Keratinocyte (primary cell): ENCODE measurements at regions not wholly inside any gene's neighbourhood (a gene's known extent, or its start where the extent isn't known, plus 50 kb on each side); places are given as distances from the start of the nearest gene placed in this dataset.
A peak's percentile ranks its signal among the peaks of the same experiment; 100 is the strongest.

Source experiments
- DNase-seq: peaks from one replicate; pipeline ENCODE4 v3.0.0-alpha.2; 2011; ENCODE audit warnings: low read depth, missing footprints, low spot score
- FAIRE-seq: peaks from 2 replicates; lab custom pipeline; 2011; peaks lifted over from hg19 to GRCh38; lab: Jason Lieb, UNC
- H2AFZ ChIP-seq: 2 replicates; pipeline ENCODE4 v1.6.0; 2012; ENCODE audit warnings: low read length, control low read depth, inconsistent platforms; ENCODE audit not compliant: control insufficient read depth
- H3K27ac ChIP-seq: 2 replicates; pipeline ENCODE4 v1.5.1; 2011; ENCODE audit warnings: low read length; ENCODE audit not compliant: control insufficient read depth, insufficient read depth
- H3K27me3 ChIP-seq: 3 replicates; pipeline ENCODE4 v1.6.0; 2011; ENCODE audit warnings: low read length; ENCODE audit not compliant: control insufficient read depth, insufficient read depth; ENCODE audit errors: extremely low read depth
- H3K36me3 ChIP-seq, 2 experiments: 2 replicates in 1 of 2; 3 replicates in 1 of 2; pipeline ENCODE4 v1.5.1; 2011; ENCODE audit warnings: low read length in 2 of 2, mild to moderate bottlenecking in 1 of 2; ENCODE audit not compliant: control insufficient read depth in 2 of 2, insufficient read depth in 2 of 2; ENCODE audit errors: extremely low read depth in 1 of 2
- H3K4me1 ChIP-seq: 3 replicates; pipeline ENCODE4 v1.5.1; 2011; ENCODE audit warnings: low read length; ENCODE audit not compliant: control insufficient read depth, insufficient read depth; ENCODE audit errors: extremely low read depth
- H3K4me2 ChIP-seq: 3 replicates; pipeline ENCODE4 v1.6.0; 2011; ENCODE audit warnings: low read depth, low read length; ENCODE audit not compliant: control insufficient read depth, insufficient read depth; ENCODE audit errors: extremely low read depth
- H3K4me3 ChIP-seq, 3 experiments: fragments of 200-600 bp in 1 of 3; sonication (generic) in 1 of 3; 2 replicates in 2 of 3; 3 replicates in 1 of 3; pipeline ENCODE4 v1.5.1; 2011 to 2016; ENCODE audit warnings: low read length in 3 of 3, mild to moderate bottlenecking in 3 of 3, control low read depth in 2 of 3, inconsistent platforms in 1 of 3, low read depth in 1 of 3, mixed read lengths in 1 of 3, mixed run types in 1 of 3, moderate library complexity in 1 of 3; ENCODE audit not compliant: control insufficient read depth in 2 of 3, insufficient read depth in 2 of 3; ENCODE audit errors: extremely low read depth in 1 of 3
- H3K79me2 ChIP-seq: 2 replicates; pipeline ENCODE4 v1.6.0; 2012; ENCODE audit warnings: low read length; ENCODE audit not compliant: control insufficient read depth, insufficient read depth
- H3K9ac ChIP-seq: 3 replicates; pipeline ENCODE4 v1.6.0; 2011; ENCODE audit warnings: low read length; ENCODE audit not compliant: control insufficient read depth, insufficient read depth; ENCODE audit errors: extremely low read depth
- H3K9me1 ChIP-seq: 3 replicates; pipeline ENCODE4 v1.6.0; 2011; ENCODE audit warnings: low read length; ENCODE audit not compliant: control insufficient read depth, insufficient read depth; ENCODE audit errors: extremely low read depth
- H3K9me3 ChIP-seq: 2 replicates; pipeline ENCODE4 v1.5.1; 2012; ENCODE audit warnings: low read depth, low read length; ENCODE audit not compliant: control insufficient read depth
- H4K20me1 ChIP-seq: 3 replicates; pipeline ENCODE4 v1.6.0; 2011; ENCODE audit warnings: low read length; ENCODE audit not compliant: control insufficient read depth, insufficient read depth; ENCODE audit errors: extremely low read depth
- CTCF ChIP-seq, 3 experiments: IDR thresholded peaks in 1 of 3; conservative IDR thresholded peaks in 1 of 3; optimal IDR thresholded peaks in 1 of 3; 2 replicates in 2 of 3; 3 replicates in 1 of 3; pipeline versions ENCODE3 to v1.5.1; 2011; ENCODE audit warnings: low read length in 3 of 3, mild to moderate bottlenecking in 3 of 3, moderate library complexity in 2 of 3, control low read depth in 1 of 3, inconsistent platforms in 1 of 3; ENCODE audit not compliant: insufficient read depth in 2 of 3; ENCODE audit errors: extremely low read depth in 1 of 3
- EZH2 ChIP-seq: IDR thresholded peaks from one replicate; pipeline ENCODE4 v1.6.1; 2012; ENCODE audit warnings: inconsistent platforms, mild to moderate bottlenecking, low read length, moderate library complexity
- dilution Hi-C: fragments of 300-500 bp; cut with MboI; formaldehyde crosslinking; loops from one replicate; pipeline ENCODE4 v1.7.0; 2020; ENCODE audit warnings: low sequenced_read_pairs; ENCODE audit not compliant: extremely low pct_ligation_motif_present

GRCh38 chr12:115343008-115343407, 659.0 kb upstream of the TBX3 start:
- peaks cover 4% of the 10 kb centered on the region for H3K9me3 ChIP-seq
- dilution Hi-C loops: no loop called here
- no peaks in the 10 kb centered on the region for H3K79me2 ChIP-seq
- H3K4me3 ChIP-seq: no peak overlapping the region
- no peaks in the 10 kb centered on the region for H3K9me1 ChIP-seq
- no peak overlapping the region for H3K27ac ChIP-seq
- TF ChIP-seq EZH2 (no peak), CTCF (optimal IDR thresholded peaks at IDR 0.05 in 1 of 3, IDR thresholded peaks at IDR 0.05 in 1 of 3, conservative IDR thresholded peaks at IDR 0.05 in 1 of 3; ENCODE audit: extremely low read depth in 1 of 3, insufficient read depth in 2 of 3, low read length in 3 of 3) (no peak)
- H3K36me3 ChIP-seq: no peaks in the 10 kb centered on the region
- DNase-seq (no peak), FAIRE-seq (peak; percentile 29)
- H2AFZ ChIP-seq: no peak overlapping the region
- H3K27me3 ChIP-seq: no peaks in the 10 kb centered on the region
- H3K9ac ChIP-seq: no peak overlapping the region
- peaks cover 21% of the 10 kb centered on the region for H3K4me1 ChIP-seq
- H4K20me1 ChIP-seq: no peaks in the 10 kb centered on the region
- no peak overlapping the region for H3K4me2 ChIP-seq

DNA sequence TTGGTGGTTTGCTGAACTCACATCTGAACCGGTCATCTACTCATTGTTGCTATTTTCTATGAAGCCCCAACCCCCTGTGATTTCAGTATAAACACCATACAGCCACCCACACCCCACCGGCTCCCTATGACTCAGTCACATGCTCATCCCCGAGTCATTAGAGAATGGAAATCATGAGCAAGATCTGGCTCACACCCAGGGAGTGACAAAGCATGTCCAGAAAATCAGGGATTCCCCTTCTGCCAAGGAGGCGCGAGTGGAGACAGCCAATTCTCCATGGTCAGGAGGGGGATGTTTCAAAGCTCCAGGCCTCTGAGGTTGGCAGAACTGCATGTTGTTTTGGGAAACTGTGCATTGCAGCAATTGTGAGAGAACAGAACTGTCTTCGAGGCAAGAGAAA, 657.5 kb upstream of the TBX3 start:
- no peak for TF ChIP-seq EZH2
- no peak for TF ChIP-seq CTCF (optimal IDR thresholded peaks at IDR 0.05 in 1 of 3, IDR thresholded peaks at IDR 0.05 in 1 of 3, conservative IDR thresholded peaks at IDR 0.05 in 1 of 3; ENCODE audit: extremely low read depth in 1 of 3, insufficient read depth in 2 of 3, low read length in 3 of 3)
- FAIRE-seq: peak; percentile 90
- Histone ChIP-seq H3K79me2 (no peaks in the 10 kb centered on the region), H3K27ac (peak overlapping the region; percentile 92), H3K4me1 (peaks cover 26% of the 10 kb centered on the region), H4K20me1 (no peaks in the 10 kb centered on the region), H3K4me3 (no peak overlapping the region), H3K9ac (peak overlapping the region; percentile 57), H2AFZ (no peak overlapping the region), H3K4me2 (peak overlapping the region; percentile 40), H3K9me1 (no peaks in the 10 kb centered on the region), H3K9me3 (peaks cover 4% of the 10 kb centered on the region), H3K36me3 (no peaks in the 10 kb centered on the region), H3K27me3 (no peaks in the 10 kb centered on the region)
- dilution Hi-C loops: no loop called here
- DNase-seq: peak; percentile 93
